ENCODE measurements at regions not wholly inside any gene's neighbourhood (a gene's known extent, or its start where the extent isn't known, plus 50 kb on each side); places are given as distances from the start of the nearest gene placed in this dataset.

- H3K27ac ChIP-seq, result no peak overlapping the region
- H3K4me1 ChIP-seq, result no peaks in the 10 kb centered on the region
- H3K9me3 ChIP-seq, result no peaks in the 10 kb centered on the region
- no peak for DNase-seq
- no peaks in the 10 kb centered on the region for H3K27me3 ChIP-seq
- ATAC-seq (ENCODE audit: low FRiP score in 2 of 2), result no peak
- H3K4me3 ChIP-seq, result no peak overlapping the region
- TF ChIP-seq, protein P1, sequence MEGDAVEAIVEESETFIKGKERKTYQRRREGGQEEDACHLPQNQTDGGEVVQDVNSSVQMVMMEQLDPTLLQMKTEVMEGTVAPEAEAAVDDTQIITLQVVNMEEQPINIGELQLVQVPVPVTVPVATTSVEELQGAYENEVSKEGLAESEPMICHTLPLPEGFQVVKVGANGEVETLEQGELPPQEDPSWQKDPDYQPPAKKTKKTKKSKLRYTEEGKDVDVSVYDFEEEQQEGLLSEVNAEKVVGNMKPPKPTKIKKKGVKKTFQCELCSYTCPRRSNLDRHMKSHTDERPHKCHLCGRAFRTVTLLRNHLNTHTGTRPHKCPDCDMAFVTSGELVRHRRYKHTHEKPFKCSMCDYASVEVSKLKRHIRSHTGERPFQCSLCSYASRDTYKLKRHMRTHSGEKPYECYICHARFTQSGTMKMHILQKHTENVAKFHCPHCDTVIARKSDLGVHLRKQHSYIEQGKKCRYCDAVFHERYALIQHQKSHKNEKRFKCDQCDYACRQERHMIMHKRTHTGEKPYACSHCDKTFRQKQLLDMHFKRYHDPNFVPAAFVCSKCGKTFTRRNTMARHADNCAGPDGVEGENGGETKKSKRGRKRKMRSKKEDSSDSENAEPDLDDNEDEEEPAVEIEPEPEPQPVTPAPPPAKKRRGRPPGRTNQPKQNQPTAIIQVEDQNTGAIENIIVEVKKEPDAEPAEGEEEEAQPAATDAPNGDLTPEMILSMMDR (IDR thresholded peaks at IDR 0.05), result no peak
- TF ChIP-seq POLR2AphosphoS5 (IDR thresholded peaks at IDR 0.05), result no peak
- 72 to 82% methylated on average over 4 of the region's 4 CpGs for WGBS, 2 donors
- no peaks in the 10 kb centered on the region for H3K36me3 ChIP-seq
These were observed 339.1 kb upstream of the CCNH start for GRCh38 chr5:87751824-87752223.

DNA sequence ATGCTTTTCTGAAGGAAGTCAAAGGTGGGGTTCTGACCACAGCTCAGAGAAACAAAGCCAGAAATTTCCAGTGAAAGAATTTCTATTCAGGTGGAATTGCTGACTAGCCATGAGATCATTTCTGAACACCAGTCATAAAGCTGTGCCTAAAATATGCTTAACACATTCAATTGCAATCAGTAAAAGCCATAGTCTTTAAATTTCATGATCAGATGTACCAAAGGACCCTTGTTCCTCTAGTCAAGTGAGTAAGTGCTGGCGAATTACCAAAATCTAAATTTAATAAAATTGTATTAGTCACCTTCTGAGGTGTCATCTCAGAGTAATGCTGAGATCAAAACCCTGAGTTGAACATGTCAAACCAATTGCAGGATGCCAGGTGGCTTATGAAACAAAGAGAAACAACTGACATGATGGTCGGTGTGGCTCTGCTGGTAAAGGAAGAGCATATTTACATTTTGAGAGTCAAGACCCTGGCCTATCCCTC lies 334.2 kb upstream of the CCNH start:
- no peak for DNase-seq
- H3K36me3 ChIP-seq, result no peaks in the 10 kb centered on the region
- TF ChIP-seq, protein P1 (IDR thresholded peaks at IDR 0.05), result no peak
- no peak for TF ChIP-seq POLR2AphosphoS5 (IDR thresholded peaks at IDR 0.05)
- TF ChIP-seq POLR2A (IDR thresholded peaks at IDR 0.05), result no peak
- TF ChIP-seq EP300 (IDR thresholded peaks at IDR 0.05), result no peak
- no peaks in the 10 kb centered on the region for H3K9me3 ChIP-seq
- H3K4me1 ChIP-seq, result no peaks in the 10 kb centered on the region
- H3K27ac ChIP-seq, result no peak overlapping the region
- no peaks in the 10 kb centered on the region for H3K27me3 ChIP-seq
- ATAC-seq (ENCODE audit: low FRiP score in 2 of 2), result no peak
- no peak overlapping the region for H3K4me3 ChIP-seq
- 63 to 65% methylated on average over 2 of the region's 2 CpGs for WGBS, 2 donors

- no peaks in the 10 kb centered on the region for H3K27me3 ChIP-seq
- TF ChIP-seq, protein P1 (IDR thresholded peaks at IDR 0.05), result no peak
- TF ChIP-seq EP300 (IDR thresholded peaks at IDR 0.05), result no peak
- TF ChIP-seq POLR2AphosphoS5 (IDR thresholded peaks at IDR 0.05), result no peak
- TF ChIP-seq POLR2A (IDR thresholded peaks at IDR 0.05), result no peak
- H3K4me1 ChIP-seq, result no peaks in the 10 kb centered on the region
- no peaks in the 10 kb centered on the region for H3K9me3 ChIP-seq
- ATAC-seq (ENCODE audit: low FRiP score in 2 of 2), result no peak
- H3K27ac ChIP-seq, result no peak overlapping the region
- H3K36me3 ChIP-seq, result no peaks in the 10 kb centered on the region
- H3K4me3 ChIP-seq, result no peak overlapping the region
- no peak for DNase-seq
These were observed 333.6 kb upstream of the CCNH start for GRCh38 chr5:87746341-87746740.

DNA sequence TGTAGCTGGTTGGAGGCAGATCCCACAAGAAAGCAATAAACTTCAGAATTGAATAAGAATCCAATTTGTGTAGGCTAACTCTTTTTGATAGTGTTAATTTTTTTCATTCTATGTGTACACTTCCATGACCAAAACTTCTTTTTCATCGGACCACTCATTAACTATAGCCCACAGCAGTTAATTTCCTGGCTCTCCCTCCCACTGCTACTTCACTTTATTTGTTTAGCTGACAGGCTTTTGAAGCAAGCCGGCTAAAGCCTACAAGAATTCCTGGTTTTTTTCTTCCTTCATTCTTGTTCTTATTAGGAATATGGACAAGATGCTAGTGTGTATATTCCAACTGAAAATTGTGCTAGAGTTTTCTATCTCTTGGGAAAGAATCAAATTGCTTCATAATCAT lies 329.2 kb upstream of the CCNH start:
- Histone ChIP-seq H3K4me1 (no peaks in the 10 kb centered on the region), H3K27ac (no peak overlapping the region), H3K4me3 (no peak overlapping the region), H3K36me3 (no peaks in the 10 kb centered on the region), H3K27me3 (no peaks in the 10 kb centered on the region), H3K9me3 (no peaks in the 10 kb centered on the region)
- ATAC-seq (ENCODE audit: low FRiP score in 2 of 2) (no peak), DNase-seq (no peak)
- 4 to 20% methylated on average over 2 of the region's 2 CpGs for WGBS, 2 donors
- TF ChIP-seq POLR2AphosphoS5 (IDR thresholded peaks at IDR 0.05) (no peak), POLR2A (IDR thresholded peaks at IDR 0.05) (no peak), EP300 (IDR thresholded peaks at IDR 0.05) (no peak)
- TF ChIP-seq, protein P1 (IDR thresholded peaks at IDR 0.05), result no peak

- Histone ChIP-seq H3K9me3 (no peaks in the 10 kb centered on the region), H3K27me3 (no peaks in the 10 kb centered on the region), H3K4me3 (no peak overlapping the region), H3K36me3 (no peaks in the 10 kb centered on the region), H3K27ac (no peak overlapping the region), H3K4me1 (no peaks in the 10 kb centered on the region)
- TF ChIP-seq POLR2AphosphoS5 (IDR thresholded peaks at IDR 0.05) (no peak), POLR2A (IDR thresholded peaks at IDR 0.05) (no peak), EP300 (IDR thresholded peaks at IDR 0.05) (no peak)
- TF ChIP-seq, protein P1 (IDR thresholded peaks at IDR 0.05), result no peak
- DNase-seq (no peak), ATAC-seq (ENCODE audit: low FRiP score in 2 of 2) (no peak)
- WGBS, 2 donors, result 93 to 96% methylated on average over 1 of the region's 1 CpG
These were observed 323.2 kb upstream of the CCNH start for GRCh38 chr5:87735923-87736322.
